GM23338 (cell line): ENCODE measurements at regions not wholly inside any gene's neighbourhood (a gene's known extent, or its start where the extent isn't known, plus 50 kb on each side); places are given as distances from the start of the nearest gene placed in this dataset.
A peak's percentile ranks its signal among the peaks of the same experiment; 100 is the strongest.

Experiments
- ATAC-seq: fragments of 200-7000 bp; cut with Tn5 transposase; 3 replicates; pipeline ENCODE4 v1.9.1; 2020
- DNase-seq: peaks from one replicate; pipeline ENCODE4 v3.0.0-alpha.2; 2015; ENCODE audit warnings: low spot score
- H2AFZ ChIP-seq: fragments of 200-600 bp; sonication (generic); 2 replicates; pipeline ENCODE4 v1.8.0; 2016; ENCODE audit warnings: antibody characterized with exemption, mild to moderate bottlenecking, moderate library complexity
- H3F3A ChIP-seq: fragments of 200-600 bp; sonication (generic); replicated peaks from 2 replicates; pipeline ENCODE4 v1.8.0; 2017; ENCODE audit warnings: antibody characterized with exemption, mixed run types, low read depth
- H3K27ac ChIP-seq: fragments of 200-600 bp; sonication (generic); 2 replicates; pipeline ENCODE4 v1.6.1; 2016; ENCODE audit warnings: low read depth
- H3K27me3 ChIP-seq: fragments of 200-600 bp; sonication (generic); 2 replicates; pipeline ENCODE4 v1.8.0; 2016; ENCODE audit warnings: mild to moderate bottlenecking, mixed run types, moderate library complexity; ENCODE audit not compliant: insufficient read depth
- H3K36me3 ChIP-seq: fragments of 200-600 bp; sonication (generic); 2 replicates; pipeline ENCODE4 v1.8.0; 2016; ENCODE audit warnings: mild to moderate bottlenecking; ENCODE audit not compliant: insufficient read depth
- H3K4me1 ChIP-seq: fragments of 200-600 bp; sonication (generic); 2 replicates; pipeline ENCODE4 v1.8.0; 2016; ENCODE audit warnings: mild to moderate bottlenecking, moderate library complexity; ENCODE audit not compliant: insufficient read depth
- H3K4me2 ChIP-seq: fragments of 200-600 bp; sonication (generic); 2 replicates; pipeline ENCODE4 v1.7.1; 2017; ENCODE audit warnings: mixed run types
- H3K4me3 ChIP-seq: fragments of 200-600 bp; sonication (generic); 2 replicates; pipeline ENCODE4 v1.6.1; 2016; ENCODE audit warnings: mixed run types
- H3K79me2 ChIP-seq: fragments of 200-600 bp; sonication (generic); replicated peaks from 2 replicates; pipeline ENCODE4 v1.8.0; 2017; ENCODE audit warnings: mild to moderate bottlenecking; ENCODE audit not compliant: insufficient read depth
- H3K9me2 ChIP-seq: fragments of 200-600 bp; sonication (generic); 2 replicates; pipeline ENCODE4 v1.8.0; 2017; ENCODE audit not compliant: insufficient read depth
- H4K20me1 ChIP-seq: fragments of 200-600 bp; sonication (generic); replicated peaks from 2 replicates; pipeline ENCODE4 v1.8.0; 2017; ENCODE audit warnings: mild to moderate bottlenecking; ENCODE audit not compliant: insufficient read depth
- H3K27ac Mint-ChIP-seq: 2 replicates; pipeline ENCODE4 v1.8.0; 2020; ENCODE audit warnings: inconsistent platforms, mild to moderate bottlenecking, moderate library complexity, mixed read lengths
- H3K27me3 Mint-ChIP-seq: 3 replicates; pipeline ENCODE4 v1.8.0; 2022; ENCODE audit warnings: low read depth, mild to moderate bottlenecking, moderate library complexity, mixed read lengths, inconsistent platforms; ENCODE audit not compliant: insufficient read depth, poor library complexity
- H3K36me3 Mint-ChIP-seq: 3 replicates; pipeline ENCODE4 v1.8.0; 2021; ENCODE audit warnings: low read depth, mild to moderate bottlenecking, inconsistent platforms, moderate library complexity, mixed read lengths
- H3K4me1 Mint-ChIP-seq: 3 replicates; pipeline ENCODE4 v1.8.0; 2020; ENCODE audit warnings: mild to moderate bottlenecking, inconsistent platforms, mixed read lengths
- H3K4me3 Mint-ChIP-seq: 3 replicates; pipeline ENCODE4 v1.8.0; 2021; ENCODE audit warnings: moderate library complexity, mild to moderate bottlenecking, inconsistent platforms, mixed read lengths
- H3K9me3 Mint-ChIP-seq: 3 replicates; pipeline ENCODE4 v1.8.0; 2020; ENCODE audit warnings: moderate library complexity, mild to moderate bottlenecking, inconsistent platforms, mixed read lengths
- ETS1 ChIP-seq: IDR thresholded peaks from 2 replicates; pipeline ENCODE4 v1.6.1; 2016; ENCODE audit warnings: antibody characterized with exemption
- EZH2 ChIP-seq: fragments of 200-600 bp; sonication (generic); IDR thresholded peaks from one replicate; pipeline ENCODE4 v1.8.0; 2017; ENCODE audit warnings: antibody characterized with exemption, mild to moderate bottlenecking, low read depth; ENCODE audit not compliant: unreplicated experiment
- EZH2phosphoT487 ChIP-seq: fragments of 200-600 bp; sonication (generic); IDR thresholded peaks from one replicate; pipeline ENCODE4 v1.8.1; 2018; ENCODE audit warnings: antibody characterized with exemption; ENCODE audit not compliant: unreplicated experiment
- JUNB ChIP-seq: IDR thresholded peaks from one replicate; pipeline ENCODE4 v1.6.1; 2016; ENCODE audit warnings: antibody characterized with exemption; ENCODE audit not compliant: unreplicated experiment
- NANOG ChIP-seq: IDR thresholded peaks from 2 replicates; pipeline ENCODE4 v1.6.1; 2016; ENCODE audit warnings: antibody characterized with exemption, borderline replicate concordance
- POLR2AphosphoS5 ChIP-seq: IDR thresholded peaks from 2 replicates; pipeline ENCODE4 v1.6.1; 2016; ENCODE audit warnings: antibody characterized with exemption, low read depth
- STAT1 ChIP-seq: IDR thresholded peaks from one replicate; pipeline ENCODE4 v1.6.1; 2016; ENCODE audit warnings: antibody characterized with exemption; ENCODE audit not compliant: unreplicated experiment
- ZNF331 ChIP-seq: fragments of 250-450 bp; sonication (Bioruptor Pico); IDR thresholded peaks from 2 replicates; pipeline ENCODE4 v1.5.0; 2020; ENCODE audit warnings: low read depth, mild to moderate bottlenecking, moderate library complexity
- TF ChIP-seq, protein P1 (sequence below): IDR thresholded peaks from one replicate; pipeline ENCODE4 v1.6.1; 2018; ENCODE audit warnings: antibody characterized with exemption; ENCODE audit not compliant: unreplicated experiment
- TF ChIP-seq, protein P2 (sequence below): fragments of 250-450 bp; sonication (Bioruptor Pico); IDR thresholded peaks from 2 replicates; pipeline ENCODE4 v1.5.0; 2020; ENCODE audit warnings: mild to moderate bottlenecking, moderate library complexity

- no peak overlapping the region for H3K4me3 Mint-ChIP-seq
- no peaks in the 10 kb centered on the region for H3K79me2 ChIP-seq
- DNase-seq (no peak), ATAC-seq (no peak)
- H3K27me3 ChIP-seq = no peaks in the 10 kb centered on the region
- H3F3A ChIP-seq = no peaks in the 10 kb centered on the region
- H3K27me3 Mint-ChIP-seq = peaks cover 18% of the 10 kb centered on the region
- H2AFZ ChIP-seq = peak overlapping the region; percentile 34; the same call in 1 of the 2 replicates
- H3K4me1 ChIP-seq = no peaks in the 10 kb centered on the region
- no peaks in the 10 kb centered on the region for H3K36me3 ChIP-seq
- H3K27ac ChIP-seq = no peak overlapping the region
- no peaks in the 10 kb centered on the region for H4K20me1 ChIP-seq
- peaks cover 10% of the 10 kb centered on the region for H3K36me3 Mint-ChIP-seq
- no peaks in the 10 kb centered on the region for H3K9me2 ChIP-seq
- H3K4me3 ChIP-seq = no peak overlapping the region
- 0 out of 3 replicates have a peak, but pooled peaks cover 3% of the 10 kb centered on the region for H3K4me1 Mint-ChIP-seq
- H3K9me3 Mint-ChIP-seq = peaks cover 14% of the 10 kb centered on the region
- TF ChIP-seq JUNB = no peak
- TF ChIP-seq, protein P1, sequence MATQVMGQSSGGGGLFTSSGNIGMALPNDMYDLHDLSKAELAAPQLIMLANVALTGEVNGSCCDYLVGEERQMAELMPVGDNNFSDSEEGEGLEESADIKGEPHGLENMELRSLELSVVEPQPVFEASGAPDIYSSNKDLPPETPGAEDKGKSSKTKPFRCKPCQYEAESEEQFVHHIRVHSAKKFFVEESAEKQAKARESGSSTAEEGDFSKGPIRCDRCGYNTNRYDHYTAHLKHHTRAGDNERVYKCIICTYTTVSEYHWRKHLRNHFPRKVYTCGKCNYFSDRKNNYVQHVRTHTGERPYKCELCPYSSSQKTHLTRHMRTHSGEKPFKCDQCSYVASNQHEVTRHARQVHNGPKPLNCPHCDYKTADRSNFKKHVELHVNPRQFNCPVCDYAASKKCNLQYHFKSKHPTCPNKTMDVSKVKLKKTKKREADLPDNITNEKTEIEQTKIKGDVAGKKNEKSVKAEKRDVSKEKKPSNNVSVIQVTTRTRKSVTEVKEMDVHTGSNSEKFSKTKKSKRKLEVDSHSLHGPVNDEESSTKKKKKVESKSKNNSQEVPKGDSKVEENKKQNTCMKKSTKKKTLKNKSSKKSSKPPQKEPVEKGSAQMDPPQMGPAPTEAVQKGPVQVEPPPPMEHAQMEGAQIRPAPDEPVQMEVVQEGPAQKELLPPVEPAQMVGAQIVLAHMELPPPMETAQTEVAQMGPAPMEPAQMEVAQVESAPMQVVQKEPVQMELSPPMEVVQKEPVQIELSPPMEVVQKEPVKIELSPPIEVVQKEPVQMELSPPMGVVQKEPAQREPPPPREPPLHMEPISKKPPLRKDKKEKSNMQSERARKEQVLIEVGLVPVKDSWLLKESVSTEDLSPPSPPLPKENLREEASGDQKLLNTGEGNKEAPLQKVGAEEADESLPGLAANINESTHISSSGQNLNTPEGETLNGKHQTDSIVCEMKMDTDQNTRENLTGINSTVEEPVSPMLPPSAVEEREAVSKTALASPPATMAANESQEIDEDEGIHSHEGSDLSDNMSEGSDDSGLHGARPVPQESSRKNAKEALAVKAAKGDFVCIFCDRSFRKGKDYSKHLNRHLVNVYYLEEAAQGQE = no peak
- no peak for TF ChIP-seq EZH2phosphoT487
- no peak for TF ChIP-seq EZH2
- TF ChIP-seq POLR2AphosphoS5 = no peak
- TF ChIP-seq STAT1 = no peak
- no peak for TF ChIP-seq NANOG
- TF ChIP-seq ZNF331 (CRISPR knock-in tag) = no peak
- TF ChIP-seq, protein P2, sequence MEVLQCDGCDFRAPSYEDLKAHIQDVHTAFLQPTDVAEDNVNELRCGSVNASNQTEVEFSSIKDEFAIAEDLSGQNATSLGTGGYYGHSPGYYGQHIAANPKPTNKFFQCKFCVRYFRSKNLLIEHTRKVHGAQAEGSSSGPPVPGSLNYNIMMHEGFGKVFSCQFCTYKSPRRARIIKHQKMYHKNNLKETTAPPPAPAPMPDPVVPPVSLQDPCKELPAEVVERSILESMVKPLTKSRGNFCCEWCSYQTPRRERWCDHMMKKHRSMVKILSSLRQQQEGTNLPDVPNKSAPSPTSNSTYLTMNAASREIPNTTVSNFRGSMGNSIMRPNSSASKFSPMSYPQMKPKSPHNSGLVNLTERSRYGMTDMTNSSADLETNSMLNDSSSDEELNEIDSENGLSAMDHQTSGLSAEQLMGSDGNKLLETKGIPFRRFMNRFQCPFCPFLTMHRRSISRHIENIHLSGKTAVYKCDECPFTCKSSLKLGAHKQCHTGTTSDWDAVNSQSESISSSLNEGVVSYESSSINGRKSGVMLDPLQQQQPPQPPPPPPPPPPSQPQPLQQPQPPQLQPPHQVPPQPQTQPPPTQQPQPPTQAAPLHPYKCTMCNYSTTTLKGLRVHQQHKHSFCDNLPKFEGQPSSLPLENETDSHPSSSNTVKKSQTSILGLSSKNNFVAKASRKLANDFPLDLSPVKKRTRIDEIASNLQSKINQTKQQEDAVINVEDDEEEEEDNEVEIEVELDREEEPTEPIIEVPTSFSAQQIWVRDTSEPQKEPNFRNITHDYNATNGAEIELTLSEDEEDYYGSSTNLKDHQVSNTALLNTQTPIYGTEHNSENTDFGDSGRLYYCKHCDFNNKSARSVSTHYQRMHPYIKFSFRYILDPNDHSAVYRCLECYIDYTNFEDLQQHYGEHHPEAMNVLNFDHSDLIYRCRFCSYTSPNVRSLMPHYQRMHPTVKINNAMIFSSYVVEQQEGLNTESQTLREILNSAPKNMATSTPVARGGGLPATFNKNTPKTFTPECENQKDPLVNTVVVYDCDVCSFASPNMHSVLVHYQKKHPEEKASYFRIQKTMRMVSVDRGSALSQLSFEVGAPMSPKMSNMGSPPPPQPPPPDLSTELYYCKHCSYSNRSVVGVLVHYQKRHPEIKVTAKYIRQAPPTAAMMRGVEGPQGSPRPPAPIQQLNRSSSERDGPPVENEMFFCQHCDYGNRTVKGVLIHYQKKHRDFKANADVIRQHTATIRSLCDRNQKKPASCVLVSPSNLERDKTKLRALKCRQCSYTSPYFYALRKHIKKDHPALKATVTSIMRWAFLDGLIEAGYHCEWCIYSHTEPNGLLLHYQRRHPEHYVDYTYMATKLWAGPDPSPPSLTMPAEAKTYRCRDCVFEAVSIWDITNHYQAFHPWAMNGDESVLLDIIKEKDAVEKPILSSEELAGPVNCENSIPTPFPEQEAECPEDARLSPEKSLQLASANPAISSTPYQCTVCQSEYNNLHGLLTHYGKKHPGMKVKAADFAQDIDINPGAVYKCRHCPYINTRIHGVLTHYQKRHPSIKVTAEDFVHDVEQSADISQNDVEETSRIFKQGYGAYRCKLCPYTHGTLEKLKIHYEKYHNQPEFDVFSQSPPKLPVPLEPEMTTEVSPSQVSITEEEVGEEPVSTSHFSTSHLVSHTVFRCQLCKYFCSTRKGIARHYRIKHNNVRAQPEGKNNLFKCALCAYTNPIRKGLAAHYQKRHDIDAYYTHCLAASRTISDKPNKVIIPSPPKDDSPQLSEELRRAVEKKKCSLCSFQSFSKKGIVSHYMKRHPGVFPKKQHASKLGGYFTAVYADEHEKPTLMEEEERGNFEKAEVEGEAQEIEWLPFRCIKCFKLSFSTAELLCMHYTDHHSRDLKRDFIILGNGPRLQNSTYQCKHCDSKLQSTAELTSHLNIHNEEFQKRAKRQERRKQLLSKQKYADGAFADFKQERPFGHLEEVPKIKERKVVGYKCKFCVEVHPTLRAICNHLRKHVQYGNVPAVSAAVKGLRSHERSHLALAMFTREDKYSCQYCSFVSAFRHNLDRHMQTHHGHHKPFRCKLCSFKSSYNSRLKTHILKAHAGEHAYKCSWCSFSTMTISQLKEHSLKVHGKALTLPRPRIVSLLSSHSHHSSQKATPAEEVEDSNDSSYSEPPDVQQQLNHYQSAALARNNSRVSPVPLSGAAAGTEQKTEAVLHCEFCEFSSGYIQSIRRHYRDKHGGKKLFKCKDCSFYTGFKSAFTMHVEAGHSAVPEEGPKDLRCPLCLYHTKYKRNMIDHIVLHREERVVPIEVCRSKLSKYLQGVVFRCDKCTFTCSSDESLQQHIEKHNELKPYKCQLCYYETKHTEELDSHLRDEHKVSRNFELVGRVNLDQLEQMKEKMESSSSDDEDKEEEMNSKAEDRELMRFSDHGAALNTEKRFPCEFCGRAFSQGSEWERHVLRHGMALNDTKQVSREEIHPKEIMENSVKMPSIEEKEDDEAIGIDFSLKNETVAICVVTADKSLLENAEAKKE (CRISPR knock-in tag) = no peak
- TF ChIP-seq ETS1 = no peak
- H3K27ac Mint-ChIP-seq = no peak overlapping the region
- H3K4me2 ChIP-seq = no peak overlapping the region
These were observed 264.8 kb downstream of the THBS2 start for GRCh38 chr6:168988801-168989200.
